ENCODE measurements at regions not wholly inside any gene's neighbourhood (a gene's known extent, or its start where the extent isn't known, plus 50 kb on each side); places are given as distances from the start of the nearest gene placed in this dataset.

DNA sequence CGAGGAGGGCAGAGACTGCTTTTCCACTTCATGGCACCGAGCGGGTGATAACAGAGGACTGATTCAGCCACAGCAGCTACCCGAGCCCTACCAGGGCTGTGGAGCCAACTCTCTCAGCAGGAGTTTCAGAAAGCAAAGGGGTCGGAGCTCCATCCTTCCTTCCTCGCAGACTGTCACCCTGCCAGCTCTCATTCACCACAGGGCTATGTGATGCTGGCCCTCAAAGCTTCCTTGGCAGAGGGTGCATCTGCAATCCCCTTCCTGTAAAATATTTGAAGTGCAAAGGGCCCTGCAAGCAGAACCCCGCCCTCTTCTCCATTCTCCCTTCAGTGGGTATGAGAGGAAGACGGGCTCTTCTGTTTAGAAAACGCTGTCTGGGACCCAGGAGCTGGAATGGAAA is 105.3 kb upstream of the LYZL2 start:
- TF ChIP-seq, protein P1, sequence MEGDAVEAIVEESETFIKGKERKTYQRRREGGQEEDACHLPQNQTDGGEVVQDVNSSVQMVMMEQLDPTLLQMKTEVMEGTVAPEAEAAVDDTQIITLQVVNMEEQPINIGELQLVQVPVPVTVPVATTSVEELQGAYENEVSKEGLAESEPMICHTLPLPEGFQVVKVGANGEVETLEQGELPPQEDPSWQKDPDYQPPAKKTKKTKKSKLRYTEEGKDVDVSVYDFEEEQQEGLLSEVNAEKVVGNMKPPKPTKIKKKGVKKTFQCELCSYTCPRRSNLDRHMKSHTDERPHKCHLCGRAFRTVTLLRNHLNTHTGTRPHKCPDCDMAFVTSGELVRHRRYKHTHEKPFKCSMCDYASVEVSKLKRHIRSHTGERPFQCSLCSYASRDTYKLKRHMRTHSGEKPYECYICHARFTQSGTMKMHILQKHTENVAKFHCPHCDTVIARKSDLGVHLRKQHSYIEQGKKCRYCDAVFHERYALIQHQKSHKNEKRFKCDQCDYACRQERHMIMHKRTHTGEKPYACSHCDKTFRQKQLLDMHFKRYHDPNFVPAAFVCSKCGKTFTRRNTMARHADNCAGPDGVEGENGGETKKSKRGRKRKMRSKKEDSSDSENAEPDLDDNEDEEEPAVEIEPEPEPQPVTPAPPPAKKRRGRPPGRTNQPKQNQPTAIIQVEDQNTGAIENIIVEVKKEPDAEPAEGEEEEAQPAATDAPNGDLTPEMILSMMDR (IDR thresholded peaks at IDR 0.05), result no peak
- no peak for TF ChIP-seq EZH2 (IDR thresholded peaks at IDR 0.05)
